Panc1 (cell line): ENCODE measurements at regions not wholly inside any gene's neighbourhood (a gene's known extent, or its start where the extent isn't known, plus 50 kb on each side); places are given as distances from the start of the nearest gene placed in this dataset.

ENCODE experiments used
- CTCF ChIP-seq: fragments of 450-650 bp; IDR thresholded peaks from 2 replicates; pipeline ENCODE4 v1.5.1; 2017; ENCODE audit warnings: mild to moderate bottlenecking
- POLR2AphosphoS5 ChIP-seq: IDR thresholded peaks from 2 replicates; pipeline ENCODE4 v1.6.1; 2012; ENCODE audit warnings: mild to moderate bottlenecking, low read depth, low read length, moderate library complexity

GRCh38 chr2:125281242-125281641 lies 1256.2 kb downstream of the CNTNAP5 start:
- TF ChIP-seq POLR2AphosphoS5 = no peak
- TF ChIP-seq CTCF = no peak
